ENCODE measurements at regions not wholly inside any gene's neighbourhood (a gene's known extent, or its start where the extent isn't known, plus 50 kb on each side); places are given as distances from the start of the nearest gene placed in this dataset.

DNA sequence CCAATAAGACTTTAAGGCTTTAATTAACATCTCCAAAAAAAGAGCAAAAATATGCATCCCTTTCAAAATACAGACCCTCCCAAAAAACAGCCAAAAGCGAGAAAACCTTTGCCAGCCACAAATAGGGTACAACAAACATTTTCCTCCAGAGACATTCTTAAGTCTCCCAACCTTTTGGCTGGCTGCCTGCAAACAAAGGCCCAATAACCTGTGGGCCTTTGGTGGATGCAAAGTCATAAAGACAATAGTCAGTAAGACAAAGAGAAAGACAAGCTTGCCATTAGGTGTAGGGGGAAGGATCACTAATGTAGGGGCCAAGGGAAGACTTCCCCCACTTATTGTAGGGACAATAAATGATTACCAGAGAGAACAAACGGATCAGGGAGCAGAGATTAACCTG, 215.5 kb upstream of the ZFP42 start:
- Histone ChIP-seq H3K4me1 (ENCODE audit: insufficient read depth, low read length) (no peaks in the 10 kb centered on the region; the same call in 1 of the 2 replicates), H3K27me3 (ENCODE audit: insufficient read depth, low read length) (no peaks in the 10 kb centered on the region), H3K27ac (ENCODE audit: low read length) (no peak overlapping the region), H3K4me3 (ENCODE audit: low read length) (no peak overlapping the region), H3K36me3 (ENCODE audit: insufficient read depth, low read depth, low read length) (no peaks in the 10 kb centered on the region), H3K9me3 (ENCODE audit: insufficient read depth, low read depth, low read length) (peaks cover 13% of the 10 kb centered on the region), H3K9ac (ENCODE audit: low read depth, low read length) (no peak overlapping the region)

- Histone ChIP-seq H3K9ac (ENCODE audit: low read depth, low read length) (no peak overlapping the region), H3K27me3 (ENCODE audit: insufficient read depth, low read length) (no peaks in the 10 kb centered on the region), H3K9me3 (ENCODE audit: insufficient read depth, low read depth, low read length) (peaks cover 10% of the 10 kb centered on the region), H3K4me1 (ENCODE audit: insufficient read depth, low read length) (no peaks in the 10 kb centered on the region; the same call in 1 of the 2 replicates), H3K27ac (ENCODE audit: low read length) (no peak overlapping the region), H3K4me3 (ENCODE audit: low read length) (no peak overlapping the region), H3K36me3 (ENCODE audit: insufficient read depth, low read depth, low read length) (no peaks in the 10 kb centered on the region)
These were observed 213.2 kb upstream of the ZFP42 start for GRCh38 chr4:187782286-187782824.

DNA sequence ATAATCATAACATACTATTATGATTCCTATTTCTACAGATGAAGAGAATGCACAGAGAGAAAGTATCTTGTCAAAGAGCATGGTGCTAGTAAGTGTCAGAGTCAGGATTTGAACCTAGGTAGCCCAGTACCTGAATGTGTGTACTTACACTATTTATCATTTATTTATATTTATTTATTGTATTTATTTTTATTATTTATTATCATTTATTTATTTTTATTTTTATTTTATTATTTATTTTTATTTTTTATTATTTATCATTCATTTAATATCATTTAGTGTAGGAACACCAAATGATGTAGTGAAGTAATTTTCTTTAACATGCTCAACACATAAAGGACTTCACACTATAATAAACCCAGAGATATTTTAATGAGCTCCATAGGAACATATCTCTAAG, 209.4 kb upstream of the ZFP42 start:
- H3K4me1 ChIP-seq (ENCODE audit: insufficient read depth, low read length) = no peaks in the 10 kb centered on the region
- H3K27me3 ChIP-seq (ENCODE audit: insufficient read depth, low read length) = no peaks in the 10 kb centered on the region
- no peak overlapping the region for H3K4me3 ChIP-seq (ENCODE audit: low read length)
- H3K9me3 ChIP-seq (ENCODE audit: insufficient read depth, low read depth, low read length) = no peaks in the 10 kb centered on the region
- H3K27ac ChIP-seq (ENCODE audit: low read length) = no peak overlapping the region
- no peaks in the 10 kb centered on the region for H3K36me3 ChIP-seq (ENCODE audit: insufficient read depth, low read depth, low read length)
- no peak overlapping the region for H3K9ac ChIP-seq (ENCODE audit: low read depth, low read length)

DNA sequence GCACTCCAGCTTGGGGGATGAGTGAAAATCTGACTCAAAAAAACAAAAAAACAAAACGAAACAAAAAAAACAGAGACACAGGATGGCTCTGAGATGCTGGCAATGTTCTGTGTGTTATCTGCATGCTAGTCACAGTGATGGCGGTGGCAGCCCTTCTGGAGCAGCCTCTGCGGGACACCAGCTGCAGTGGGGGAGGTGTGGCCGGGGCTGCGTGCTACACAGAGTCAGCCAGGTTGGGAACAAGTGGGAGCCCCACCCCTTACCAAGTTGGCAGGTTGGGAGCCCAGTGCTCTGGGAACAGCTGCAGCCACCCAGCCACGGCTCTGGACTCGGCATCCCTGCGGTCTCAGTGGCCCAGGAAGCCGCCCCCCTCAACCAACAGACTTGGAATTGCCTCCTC, 206.5 kb upstream of the ZFP42 start:
- H3K27ac ChIP-seq (ENCODE audit: low read length) = no peak overlapping the region
- H3K4me3 ChIP-seq (ENCODE audit: low read length) = no peak overlapping the region
- no peaks in the 10 kb centered on the region for H3K36me3 ChIP-seq (ENCODE audit: insufficient read depth, low read depth, low read length)
- H3K9ac ChIP-seq (ENCODE audit: low read depth, low read length) = no peak overlapping the region
- no peaks in the 10 kb centered on the region for H3K4me1 ChIP-seq (ENCODE audit: insufficient read depth, low read length)
- H3K27me3 ChIP-seq (ENCODE audit: insufficient read depth, low read length) = no peaks in the 10 kb centered on the region
- no peaks in the 10 kb centered on the region for H3K9me3 ChIP-seq (ENCODE audit: insufficient read depth, low read depth, low read length)

DNA sequence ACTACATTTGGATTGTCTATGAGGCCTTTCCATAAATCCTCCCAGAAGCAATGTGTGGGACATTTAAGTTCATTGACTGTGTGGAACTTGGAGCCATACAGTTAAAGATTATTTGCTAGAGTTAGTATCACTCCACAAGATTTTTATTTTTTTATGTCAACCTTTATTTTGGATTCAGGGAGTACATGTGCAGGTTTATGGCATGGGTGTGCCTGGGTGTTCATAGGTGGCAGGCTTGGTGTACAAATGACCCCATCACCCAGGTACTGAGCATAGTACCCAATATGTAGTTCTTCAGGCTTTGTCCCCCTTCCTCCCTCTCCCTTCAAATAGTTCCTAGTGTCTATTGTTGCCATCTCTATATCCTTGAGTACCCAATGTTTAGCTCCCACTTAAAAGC, 199.8 kb upstream of the ZFP42 start:
- H3K36me3 ChIP-seq (ENCODE audit: insufficient read depth, low read depth, low read length) = no peaks in the 10 kb centered on the region
- no peak overlapping the region for H3K9ac ChIP-seq (ENCODE audit: low read depth, low read length)
- H3K4me3 ChIP-seq (ENCODE audit: low read length) = no peak overlapping the region
- H3K27ac ChIP-seq (ENCODE audit: low read length) = no peak overlapping the region
- H3K4me1 ChIP-seq (ENCODE audit: insufficient read depth, low read length) = no peaks in the 10 kb centered on the region
- no peaks in the 10 kb centered on the region for H3K27me3 ChIP-seq (ENCODE audit: insufficient read depth, low read length)
- H3K9me3 ChIP-seq (ENCODE audit: insufficient read depth, low read depth, low read length) = no peaks in the 10 kb centered on the region

DNA sequence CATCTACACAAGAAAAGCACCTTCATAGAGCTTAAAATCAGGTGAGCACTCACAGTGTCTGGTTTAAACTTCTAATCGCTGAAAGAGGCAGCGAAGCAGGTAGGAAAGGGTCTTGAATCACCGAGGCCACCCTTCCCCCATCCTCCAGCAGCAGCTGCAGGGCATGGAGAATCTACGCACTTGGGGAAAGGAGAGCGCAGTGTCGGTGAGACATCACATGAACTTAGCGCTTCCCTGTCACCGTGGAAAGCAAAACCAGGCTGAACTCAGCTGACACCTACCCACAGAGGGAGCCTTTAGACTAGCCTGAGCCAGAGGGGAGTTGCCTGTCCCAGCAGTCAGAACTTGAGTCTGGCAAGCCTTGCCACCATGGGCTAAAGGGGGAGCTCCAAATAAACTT, 197.2 kb upstream of the ZFP42 start:
- no peak overlapping the region for H3K4me3 ChIP-seq (ENCODE audit: low read length)
- no peaks in the 10 kb centered on the region for H3K4me1 ChIP-seq (ENCODE audit: insufficient read depth, low read length)
- H3K9me3 ChIP-seq (ENCODE audit: insufficient read depth, low read depth, low read length) = no peaks in the 10 kb centered on the region
- peak overlapping the region; percentile 49 for H3K27ac ChIP-seq (ENCODE audit: low read length)
- H3K36me3 ChIP-seq (ENCODE audit: insufficient read depth, low read depth, low read length) = no peaks in the 10 kb centered on the region
- no peak overlapping the region for H3K9ac ChIP-seq (ENCODE audit: low read depth, low read length)
- H3K27me3 ChIP-seq (ENCODE audit: insufficient read depth, low read length) = no peaks in the 10 kb centered on the region

DNA sequence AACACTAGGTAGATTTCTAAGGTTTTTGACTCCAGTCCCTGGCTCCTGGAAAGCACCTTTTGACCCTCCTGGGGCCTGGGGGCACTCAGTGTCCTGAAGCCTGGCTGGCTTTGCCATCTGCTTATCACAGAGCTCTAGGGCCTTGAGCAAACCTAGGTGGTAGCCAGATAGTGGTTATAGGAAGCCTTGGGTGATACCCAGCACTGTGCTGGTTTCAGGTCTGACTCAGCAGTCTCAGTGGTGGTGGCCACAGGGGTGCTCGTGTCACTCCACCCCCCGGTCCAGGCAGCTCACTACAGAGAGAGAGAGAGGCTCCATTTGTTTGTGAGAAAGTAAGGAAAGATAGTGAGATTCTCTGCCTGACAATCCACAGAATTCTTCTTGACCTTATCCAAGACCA, 195.8 kb upstream of the ZFP42 start:
- H3K9ac ChIP-seq (ENCODE audit: low read depth, low read length) = no peak overlapping the region
- no peaks in the 10 kb centered on the region for H3K9me3 ChIP-seq (ENCODE audit: insufficient read depth, low read depth, low read length)
- no peak overlapping the region for H3K27ac ChIP-seq (ENCODE audit: low read length)
- H3K4me1 ChIP-seq (ENCODE audit: insufficient read depth, low read length) = no peaks in the 10 kb centered on the region
- H3K27me3 ChIP-seq (ENCODE audit: insufficient read depth, low read length) = no peaks in the 10 kb centered on the region
- no peaks in the 10 kb centered on the region for H3K36me3 ChIP-seq (ENCODE audit: insufficient read depth, low read depth, low read length)
- H3K4me3 ChIP-seq (ENCODE audit: low read length) = no peak overlapping the region

DNA sequence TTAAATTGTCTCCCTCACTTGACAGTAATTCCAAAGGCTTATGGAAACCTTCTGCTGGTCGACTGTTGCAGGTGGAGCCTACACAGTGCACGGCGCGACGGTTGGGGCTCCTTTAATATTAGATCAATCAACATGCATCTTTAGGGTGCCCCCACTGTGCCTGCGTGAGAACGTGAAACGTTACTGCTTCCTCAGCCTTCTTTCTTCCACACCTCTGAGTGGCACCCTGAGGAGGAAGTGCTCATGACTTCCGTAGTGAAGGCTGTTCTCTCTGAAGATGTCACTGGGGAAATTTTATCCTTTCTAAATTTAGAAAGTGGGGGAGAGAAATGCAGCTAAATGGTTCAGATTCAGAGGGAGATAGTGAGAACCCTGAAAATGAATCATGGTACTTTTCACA, 184.0 kb upstream of the ZFP42 start:
- Histone ChIP-seq H3K4me3 (ENCODE audit: low read length) (no peak overlapping the region), H3K27ac (ENCODE audit: low read length) (no peak overlapping the region), H3K9ac (ENCODE audit: low read depth, low read length) (no peak overlapping the region), H3K9me3 (ENCODE audit: insufficient read depth, low read depth, low read length) (no peaks in the 10 kb centered on the region), H3K36me3 (ENCODE audit: insufficient read depth, low read depth, low read length) (no peaks in the 10 kb centered on the region), H3K4me1 (ENCODE audit: insufficient read depth, low read length) (no peaks in the 10 kb centered on the region), H3K27me3 (ENCODE audit: insufficient read depth, low read length) (no peaks in the 10 kb centered on the region)

- Histone ChIP-seq H3K27ac (ENCODE audit: low read length) (no peak overlapping the region), H3K4me1 (ENCODE audit: insufficient read depth, low read length) (no peaks in the 10 kb centered on the region), H3K36me3 (ENCODE audit: insufficient read depth, low read depth, low read length) (no peaks in the 10 kb centered on the region), H3K9ac (ENCODE audit: low read depth, low read length) (no peak overlapping the region), H3K27me3 (ENCODE audit: insufficient read depth, low read length) (no peaks in the 10 kb centered on the region), H3K9me3 (ENCODE audit: insufficient read depth, low read depth, low read length) (no peaks in the 10 kb centered on the region), H3K4me3 (ENCODE audit: low read length) (no peak overlapping the region)
These were observed 180.7 kb upstream of the ZFP42 start for GRCh38 chr4:187814737-187815465.

- Histone ChIP-seq H3K4me1 (ENCODE audit: insufficient read depth, low read length) (no peaks in the 10 kb centered on the region), H3K4me3 (ENCODE audit: low read length) (no peak overlapping the region), H3K27ac (ENCODE audit: low read length) (no peak overlapping the region), H3K27me3 (ENCODE audit: insufficient read depth, low read length) (no peaks in the 10 kb centered on the region), H3K9ac (ENCODE audit: low read depth, low read length) (no peak overlapping the region), H3K36me3 (ENCODE audit: insufficient read depth, low read depth, low read length) (no peaks in the 10 kb centered on the region), H3K9me3 (ENCODE audit: insufficient read depth, low read depth, low read length) (no peaks in the 10 kb centered on the region)
These were observed 168.8 kb upstream of the ZFP42 start for GRCh38 chr4:187826725-187827124.

- no peaks in the 10 kb centered on the region for H3K27me3 ChIP-seq (ENCODE audit: insufficient read depth, low read length)
These were observed 167.9 kb upstream of the ZFP42 start for GRCh38 chr4:187827631-187828030.

GRCh38 chr4:187839765-187840164, 155.8 kb upstream of the ZFP42 start:
- Histone ChIP-seq H3K9me3 (ENCODE audit: insufficient read depth, low read depth, low read length) (no peaks in the 10 kb centered on the region), H3K36me3 (ENCODE audit: insufficient read depth, low read depth, low read length) (no peaks in the 10 kb centered on the region), H3K4me1 (ENCODE audit: insufficient read depth, low read length) (no peaks in the 10 kb centered on the region), H3K4me3 (ENCODE audit: low read length) (no peak overlapping the region), H3K27me3 (ENCODE audit: insufficient read depth, low read length) (no peaks in the 10 kb centered on the region), H3K9ac (ENCODE audit: low read depth, low read length) (no peak overlapping the region), H3K27ac (ENCODE audit: low read length) (no peak overlapping the region)

More at GRCh38 chr4:187827631-187828030, 167.9 kb upstream of the ZFP42 start:
- Histone ChIP-seq H3K9me3 (ENCODE audit: insufficient read depth, low read depth, low read length) (no peaks in the 10 kb centered on the region), H3K36me3 (ENCODE audit: insufficient read depth, low read depth, low read length) (no peaks in the 10 kb centered on the region), H3K27ac (ENCODE audit: low read length) (no peak overlapping the region), H3K4me3 (ENCODE audit: low read length) (no peak overlapping the region), H3K4me1 (ENCODE audit: insufficient read depth, low read length) (no peaks in the 10 kb centered on the region), H3K9ac (ENCODE audit: low read depth, low read length) (no peak overlapping the region)

Measured in iPS-20b (cell line).